ENCODE measurements at regions not wholly inside any gene's neighbourhood (a gene's known extent, or its start where the extent isn't known, plus 50 kb on each side); places are given as distances from the start of the nearest gene placed in this dataset.
"Not testable (repeated sequence)": the region's sequence is repeated elsewhere in the genome, so short reads cannot be mapped to it uniquely, and the experiment has no call there.

DNA sequence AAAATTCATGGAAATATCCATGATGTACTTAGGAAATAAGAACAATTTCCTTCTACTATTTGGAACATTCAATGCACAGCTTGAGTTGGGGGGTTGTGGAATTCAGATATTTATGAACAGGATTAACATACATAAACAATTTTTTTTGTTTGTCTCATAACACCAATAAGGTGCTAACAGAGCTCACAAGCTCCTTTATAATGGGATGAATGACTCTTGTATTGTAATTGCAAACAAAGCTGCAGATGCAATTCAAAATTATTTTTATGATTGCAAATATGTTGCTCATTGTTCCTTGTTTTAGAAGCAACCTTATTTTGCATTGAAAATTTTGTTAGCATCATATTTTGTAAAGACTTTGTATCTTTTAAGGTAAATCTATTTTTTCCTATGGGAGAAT, 265.7 kb downstream of the PCDH17 start:
- Histone ChIP-seq H3K4me3 (ENCODE audit: control insufficient read depth in 1 of 7, extremely low read depth in 1 of 7, insufficient read depth in 4 of 7, low read depth in 2 of 7, low read length in 6 of 7) (no peak overlapping the region), H3K9me3 (ENCODE audit: control extremely low read depth in 1 of 5, control insufficient read depth in 4 of 5, insufficient read depth in 2 of 5, low read depth in 1 of 5, low read length in 4 of 5) (peaks cover 0 to 3% (median 0%) of the 10 kb centered on the region in 5 experiments), H3K27me3 (replicated peaks in 2 of 5; ENCODE audit: control insufficient read depth in 4 of 5, insufficient read depth in 5 of 5, low read length in 4 of 5) (no peaks in the 10 kb centered on the region), H3K36me3 (ENCODE audit: control insufficient read depth in 4 of 4, insufficient read depth in 4 of 4, low read length in 3 of 4) (no peaks in the 10 kb centered on the region), H3K4me1 (ENCODE audit: control extremely low read depth in 1 of 4, control insufficient read depth in 4 of 4, insufficient read depth in 4 of 4, low read length in 3 of 4) (no peaks in the 10 kb centered on the region), H3K27ac (ENCODE audit: insufficient read depth in 1 of 2, low read depth in 1 of 2, low read length in 2 of 2, poor library complexity in 1 of 2, severe bottlenecking in 2 of 2) (no peak overlapping the region)
- no peak for DNase-seq
- ChIA-PET CTCF (no interaction called here), POLR2A (no interaction called here)

DNA sequence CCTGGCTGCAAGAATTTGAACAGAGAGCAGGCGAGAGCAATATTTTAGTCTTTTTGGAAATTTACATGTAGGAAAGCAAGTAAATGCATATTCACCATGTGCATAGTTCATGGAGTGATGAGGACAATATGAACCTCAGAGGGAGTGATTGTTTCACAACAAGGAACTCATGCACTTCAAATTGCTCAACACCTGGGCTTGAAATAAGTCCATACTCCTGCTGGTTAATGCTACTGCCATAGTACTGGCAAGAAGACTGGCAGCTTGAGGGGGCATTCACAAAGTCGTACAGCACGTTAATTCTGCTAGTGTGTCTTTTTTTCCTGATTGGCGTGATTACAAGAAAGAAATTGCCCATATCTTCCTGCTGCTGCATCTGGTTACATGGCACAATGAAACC, 267.6 kb downstream of the PCDH17 start:
- 100% methylated on average over 2 of the region's 4 CpGs for WGBS (ENCODE audit: insufficient coverage)
- POLR2A ChIA-PET, result no interaction called here

DNA sequence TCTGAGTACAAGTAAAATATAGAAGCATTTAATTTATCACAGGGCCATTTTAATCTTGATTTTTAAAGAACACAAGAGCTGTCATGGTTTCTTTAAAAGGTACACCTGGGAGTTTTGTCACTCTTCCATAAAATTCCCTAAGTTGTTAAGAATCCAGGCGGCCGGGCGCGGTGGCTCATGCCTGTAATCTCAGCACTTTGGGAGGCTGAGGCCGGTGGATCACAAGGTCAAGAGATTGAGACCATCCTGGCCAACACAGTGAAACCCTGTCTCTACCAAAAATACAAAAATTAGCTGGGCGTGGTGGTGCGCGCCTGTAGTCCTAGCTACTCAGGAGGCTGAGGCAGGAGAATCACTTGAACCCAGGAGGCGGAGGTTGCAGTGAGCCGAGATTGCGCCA, 278.3 kb downstream of the PCDH17 start:
- H3K36me3 ChIP-seq (ENCODE audit: control insufficient read depth in 4 of 4, insufficient read depth in 4 of 4, low read length in 3 of 4); H3K27ac ChIP-seq (ENCODE audit: insufficient read depth in 1 of 2, low read depth in 1 of 2, low read length in 2 of 2, poor library complexity in 1 of 2, severe bottlenecking in 2 of 2); H3K9me3 ChIP-seq (ENCODE audit: control extremely low read depth in 1 of 5, control insufficient read depth in 4 of 5, insufficient read depth in 2 of 5, low read depth in 1 of 5, low read length in 4 of 5); CTCF ChIA-PET; H3K27me3 ChIP-seq (replicated peaks in 2 of 5; ENCODE audit: control insufficient read depth in 4 of 5, insufficient read depth in 5 of 5, low read length in 4 of 5); H3K4me1 ChIP-seq (ENCODE audit: control extremely low read depth in 1 of 4, control insufficient read depth in 4 of 4, insufficient read depth in 4 of 4, low read length in 3 of 4); POLR2A ChIA-PET; DNase-seq; H3K4me3 ChIP-seq (ENCODE audit: control insufficient read depth in 1 of 7, extremely low read depth in 1 of 7, insufficient read depth in 4 of 7, low read depth in 2 of 7, low read length in 6 of 7): not testable (repeated sequence)
- 67% methylated on average over 5 of the region's 11 CpGs for WGBS (ENCODE audit: insufficient coverage)

More for the DNA sequence above, 267.6 kb downstream of the PCDH17 start:
- Histone ChIP-seq H3K9me3 (ENCODE audit: control extremely low read depth in 1 of 5, control insufficient read depth in 4 of 5, insufficient read depth in 2 of 5, low read depth in 1 of 5, low read length in 4 of 5) (peaks cover 0 to 3% (median 0%) of the 10 kb centered on the region in 5 experiments), H3K4me3 (ENCODE audit: control insufficient read depth in 1 of 7, extremely low read depth in 1 of 7, insufficient read depth in 4 of 7, low read depth in 2 of 7, low read length in 6 of 7) (no peak overlapping the region), H3K27me3 (replicated peaks in 2 of 5; ENCODE audit: control insufficient read depth in 4 of 5, insufficient read depth in 5 of 5, low read length in 4 of 5) (no peaks in the 10 kb centered on the region), H3K27ac (ENCODE audit: insufficient read depth in 1 of 2, low read depth in 1 of 2, low read length in 2 of 2, poor library complexity in 1 of 2, severe bottlenecking in 2 of 2) (no peak overlapping the region), H3K4me1 (ENCODE audit: control extremely low read depth in 1 of 4, control insufficient read depth in 4 of 4, insufficient read depth in 4 of 4, low read length in 3 of 4) (no peaks in the 10 kb centered on the region), H3K36me3 (ENCODE audit: control insufficient read depth in 4 of 4, insufficient read depth in 4 of 4, low read length in 3 of 4) (no peaks in the 10 kb centered on the region)
- CTCF ChIA-PET, result no interaction called here
- no peak for DNase-seq

DNA sequence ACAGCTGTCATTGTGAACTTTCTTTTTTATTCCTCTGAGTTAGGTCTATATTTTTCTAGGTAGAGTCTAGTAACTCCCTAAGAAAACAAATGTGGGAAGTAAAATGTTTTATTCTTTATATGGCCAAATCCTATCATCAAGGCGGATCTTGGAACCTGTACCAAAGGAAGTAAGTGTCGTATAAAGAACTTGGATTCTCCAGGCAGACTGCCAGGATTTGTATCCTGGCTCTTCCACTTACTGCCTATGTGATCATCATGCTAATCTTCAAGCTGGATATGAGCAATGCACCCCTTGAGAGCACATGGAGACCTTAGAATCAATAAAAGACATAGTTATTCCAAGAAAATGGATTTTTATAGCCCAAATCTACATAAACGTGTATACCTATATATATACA, 286.5 kb downstream of the PCDH17 start:
- Histone ChIP-seq H3K4me3 (ENCODE audit: control insufficient read depth in 1 of 7, extremely low read depth in 1 of 7, insufficient read depth in 4 of 7, low read depth in 2 of 7, low read length in 6 of 7) (no peak overlapping the region), H3K4me1 (ENCODE audit: control extremely low read depth in 1 of 4, control insufficient read depth in 4 of 4, insufficient read depth in 4 of 4, low read length in 3 of 4) (no peaks in the 10 kb centered on the region), H3K27me3 (replicated peaks in 2 of 5; ENCODE audit: control insufficient read depth in 4 of 5, insufficient read depth in 5 of 5, low read length in 4 of 5) (no peaks in the 10 kb centered on the region), H3K9me3 (ENCODE audit: control extremely low read depth in 1 of 5, control insufficient read depth in 4 of 5, insufficient read depth in 2 of 5, low read depth in 1 of 5, low read length in 4 of 5) (no peaks in the 10 kb centered on the region), H3K36me3 (ENCODE audit: control insufficient read depth in 4 of 4, insufficient read depth in 4 of 4, low read length in 3 of 4) (no peaks in the 10 kb centered on the region), H3K27ac (ENCODE audit: insufficient read depth in 1 of 2, low read depth in 1 of 2, low read length in 2 of 2, poor library complexity in 1 of 2, severe bottlenecking in 2 of 2) (no peak overlapping the region)
- 100% methylated on average over 2 of the region's 3 CpGs for WGBS (ENCODE audit: insufficient coverage)
- ChIA-PET POLR2A (no interaction called here), CTCF (no interaction called here)
- DNase-seq, result no peak

DNA sequence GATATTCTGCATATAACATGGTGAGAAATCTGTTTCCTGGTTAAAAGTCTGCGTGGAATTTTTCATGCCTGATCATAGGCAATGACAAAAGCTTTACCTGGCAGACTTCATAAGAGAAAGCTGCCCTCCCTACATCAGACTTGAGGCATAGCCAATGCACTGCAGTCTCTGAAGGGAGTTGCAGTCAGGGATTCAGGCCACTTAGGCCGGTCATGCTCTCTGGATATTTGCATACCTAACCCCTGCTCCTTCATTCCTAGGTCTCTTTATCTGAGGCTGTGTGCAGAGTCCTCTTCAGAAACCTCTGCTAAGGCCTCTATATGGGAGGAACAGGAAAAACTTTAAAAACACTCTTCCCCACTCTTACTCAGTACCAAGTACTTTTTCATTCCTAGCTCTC, 287.4 kb downstream of the PCDH17 start:
- ChIA-PET POLR2A (no interaction called here), CTCF (no interaction called here)
- no peaks in the 10 kb centered on the region for H3K4me1 ChIP-seq (ENCODE audit: control extremely low read depth in 1 of 4, control insufficient read depth in 4 of 4, insufficient read depth in 4 of 4, low read length in 3 of 4)
- 93% methylated on average over 2 of the region's 2 CpGs for WGBS (ENCODE audit: insufficient coverage)
- H3K9me3 ChIP-seq (ENCODE audit: control extremely low read depth in 1 of 5, control insufficient read depth in 4 of 5, insufficient read depth in 2 of 5, low read depth in 1 of 5, low read length in 4 of 5), result no peaks in the 10 kb centered on the region
- H3K36me3 ChIP-seq (ENCODE audit: control insufficient read depth in 4 of 4, insufficient read depth in 4 of 4, low read length in 3 of 4), result no peaks in the 10 kb centered on the region
- H3K27ac ChIP-seq (ENCODE audit: insufficient read depth in 1 of 2, low read depth in 1 of 2, low read length in 2 of 2, poor library complexity in 1 of 2, severe bottlenecking in 2 of 2), result no peak overlapping the region
- DNase-seq, result no peak
- no peak overlapping the region for H3K4me3 ChIP-seq (ENCODE audit: control insufficient read depth in 1 of 7, extremely low read depth in 1 of 7, insufficient read depth in 4 of 7, low read depth in 2 of 7, low read length in 6 of 7)
- H3K27me3 ChIP-seq (replicated peaks in 2 of 5; ENCODE audit: control insufficient read depth in 4 of 5, insufficient read depth in 5 of 5, low read length in 4 of 5), result no peaks in the 10 kb centered on the region

DNA sequence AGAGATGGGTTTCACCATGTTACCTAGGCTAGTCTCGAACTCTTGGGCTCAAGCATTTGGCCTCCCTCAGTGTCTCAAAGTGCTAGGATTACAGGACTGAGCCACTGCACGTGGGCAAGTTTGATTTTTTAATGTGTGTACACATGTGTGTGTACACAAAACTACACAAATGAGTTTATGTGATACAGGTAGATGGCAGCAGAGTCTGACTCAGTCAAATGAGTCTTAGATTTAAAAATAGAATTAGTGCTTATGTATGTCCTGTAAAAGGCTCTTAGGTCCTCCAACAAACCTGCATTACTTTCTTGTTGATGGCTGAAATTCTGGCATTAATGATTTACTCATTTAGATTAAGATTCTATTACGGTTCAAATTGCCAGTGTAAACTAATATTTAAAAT, 293.7 kb downstream of the PCDH17 start:
- Histone ChIP-seq H3K4me3 (ENCODE audit: control insufficient read depth in 1 of 7, extremely low read depth in 1 of 7, insufficient read depth in 4 of 7, low read depth in 2 of 7, low read length in 6 of 7) (no peak overlapping the region), H3K36me3 (ENCODE audit: control insufficient read depth in 4 of 4, insufficient read depth in 4 of 4, low read length in 3 of 4) (no peaks in the 10 kb centered on the region), H3K4me1 (ENCODE audit: control extremely low read depth in 1 of 4, control insufficient read depth in 4 of 4, insufficient read depth in 4 of 4, low read length in 3 of 4) (no peaks in the 10 kb centered on the region), H3K27ac (ENCODE audit: insufficient read depth in 1 of 2, low read depth in 1 of 2, low read length in 2 of 2, poor library complexity in 1 of 2, severe bottlenecking in 2 of 2) (no peak overlapping the region), H3K9me3 (ENCODE audit: control extremely low read depth in 1 of 5, control insufficient read depth in 4 of 5, insufficient read depth in 2 of 5, low read depth in 1 of 5, low read length in 4 of 5) (no peaks in the 10 kb centered on the region), H3K27me3 (replicated peaks in 2 of 5; ENCODE audit: control insufficient read depth in 4 of 5, insufficient read depth in 5 of 5, low read length in 4 of 5) (no peaks in the 10 kb centered on the region)
- POLR2A ChIA-PET, result no interaction called here
- 71% methylated on average over 2 of the region's 3 CpGs for WGBS (ENCODE audit: insufficient coverage)
- CTCF ChIA-PET, result no interaction called here
- DNase-seq, result peak in 2 of 3 donors; percentile 0 to 1

DNA sequence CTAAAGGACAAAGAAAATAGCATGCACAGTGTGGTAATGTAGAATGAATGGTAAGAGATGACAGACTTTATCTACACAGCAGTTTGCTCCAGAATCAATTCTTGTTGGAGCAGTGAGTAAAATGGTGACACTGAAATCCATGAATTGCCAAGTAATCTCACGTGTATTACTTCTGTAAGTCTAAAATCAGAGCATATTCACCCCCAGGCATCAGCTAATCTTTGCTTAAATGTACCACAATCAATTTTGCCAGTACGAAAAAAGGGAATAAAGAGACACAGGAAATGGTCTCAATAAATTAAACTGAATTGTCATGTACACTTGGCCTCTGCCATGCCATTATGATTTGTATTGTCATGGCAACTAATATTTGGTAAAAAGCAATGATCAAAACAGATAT, 294.2 kb downstream of the PCDH17 start:
- CTCF ChIA-PET, result no interaction called here
- no peak for DNase-seq
- H3K27ac ChIP-seq (ENCODE audit: insufficient read depth in 1 of 2, low read depth in 1 of 2, low read length in 2 of 2, poor library complexity in 1 of 2, severe bottlenecking in 2 of 2), result no peak overlapping the region

DNA sequence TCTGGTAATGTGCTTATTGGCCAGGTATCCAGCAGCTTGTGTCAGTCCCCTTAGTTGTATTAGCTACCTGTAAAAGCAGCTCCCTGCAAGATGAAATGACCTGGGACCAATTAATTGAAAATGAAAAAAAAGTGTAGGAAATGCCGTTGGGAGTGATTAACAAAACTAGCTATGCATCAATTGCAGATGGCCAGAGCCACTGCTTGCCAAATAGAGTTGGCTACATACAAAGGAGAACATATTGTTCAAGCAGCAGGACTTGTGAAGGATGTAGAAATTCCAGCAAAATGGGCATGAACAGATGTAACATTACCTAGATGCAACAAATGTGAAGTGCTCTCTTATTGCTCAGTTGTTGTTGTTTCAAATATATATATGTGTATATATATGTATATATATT, 300.5 kb downstream of the PCDH17 start:
- 100% methylated on average over 1 of the region's 1 CpG for WGBS (ENCODE audit: insufficient coverage)
- no peak overlapping the region for H3K4me3 ChIP-seq (ENCODE audit: control insufficient read depth in 1 of 7, extremely low read depth in 1 of 7, insufficient read depth in 4 of 7, low read depth in 2 of 7, low read length in 6 of 7)
- ChIA-PET POLR2A (no interaction called here), CTCF (no interaction called here)
- H3K36me3 ChIP-seq (ENCODE audit: control insufficient read depth in 4 of 4, insufficient read depth in 4 of 4, low read length in 3 of 4), result no peaks in the 10 kb centered on the region
- H3K9me3 ChIP-seq (ENCODE audit: control extremely low read depth in 1 of 5, control insufficient read depth in 4 of 5, insufficient read depth in 2 of 5, low read depth in 1 of 5, low read length in 4 of 5), result no peaks in the 10 kb centered on the region
- no peak for DNase-seq
- H3K4me1 ChIP-seq (ENCODE audit: control extremely low read depth in 1 of 4, control insufficient read depth in 4 of 4, insufficient read depth in 4 of 4, low read length in 3 of 4), result no peaks in the 10 kb centered on the region
- H3K27ac ChIP-seq (ENCODE audit: insufficient read depth in 1 of 2, low read depth in 1 of 2, low read length in 2 of 2, poor library complexity in 1 of 2, severe bottlenecking in 2 of 2), result no peak overlapping the region
- no peaks in the 10 kb centered on the region for H3K27me3 ChIP-seq (replicated peaks in 2 of 5; ENCODE audit: control insufficient read depth in 4 of 5, insufficient read depth in 5 of 5, low read length in 4 of 5)

More for the DNA sequence above, 294.2 kb downstream of the PCDH17 start:
- no peaks in the 10 kb centered on the region for H3K4me1 ChIP-seq (ENCODE audit: control extremely low read depth in 1 of 4, control insufficient read depth in 4 of 4, insufficient read depth in 4 of 4, low read length in 3 of 4)
- H3K9me3 ChIP-seq (ENCODE audit: control extremely low read depth in 1 of 5, control insufficient read depth in 4 of 5, insufficient read depth in 2 of 5, low read depth in 1 of 5, low read length in 4 of 5), result no peaks in the 10 kb centered on the region
- H3K4me3 ChIP-seq (ENCODE audit: control insufficient read depth in 1 of 7, extremely low read depth in 1 of 7, insufficient read depth in 4 of 7, low read depth in 2 of 7, low read length in 6 of 7), result no peak overlapping the region
- no peaks in the 10 kb centered on the region for H3K27me3 ChIP-seq (replicated peaks in 2 of 5; ENCODE audit: control insufficient read depth in 4 of 5, insufficient read depth in 5 of 5, low read length in 4 of 5)
- POLR2A ChIA-PET, result no interaction called here
- WGBS (ENCODE audit: insufficient coverage), result no CpG with 5 or more reads among the region's 2 CpGs
- H3K36me3 ChIP-seq (ENCODE audit: control insufficient read depth in 4 of 4, insufficient read depth in 4 of 4, low read length in 3 of 4), result no peaks in the 10 kb centered on the region
